Gastroesophageal sphincter (tissue), 4 donors: ENCODE measurements at regions not wholly inside any gene's neighbourhood (a gene's known extent, or its start where the extent isn't known, plus 50 kb on each side); places are given as distances from the start of the nearest gene placed in this dataset.
"Not testable (repeated sequence)": the region's sequence is repeated elsewhere in the genome, so short reads cannot be mapped to it uniquely, and the experiment has no call there.

Experiments used
- ATAC-seq: fragments of 150-250 bp; one replicate; pipeline ENCODE4 v1.9.1; 2016; ENCODE audit warnings: mild to moderate bottlenecking, moderate library complexity
- H3K27ac ChIP-seq, 4 donors: fragments of 200-600 bp; sonication (generic) in 3 of 4; 1 replicate in 3 of 4; 2 replicates in 1 of 4; pipeline ENCODE4 v1.5.1; 2016 to 2019
- H3K27me3 ChIP-seq: fragments of 200-600 bp; sonication (generic); one replicate; pipeline ENCODE4 v1.5.1; 2019
- H3K36me3 ChIP-seq, 2 donors: fragments of 200-600 bp; sonication (generic); one replicate each; pipeline ENCODE4 v1.5.1; 2019; ENCODE audit warnings: control low read depth in 1 of 2
- H3K4me1 ChIP-seq, 3 donors: fragments of 200-600 bp; sonication (generic); 1 replicate in 2 of 3; 2 replicates in 1 of 3; pipeline ENCODE4 v1.5.1; 2016 to 2019; ENCODE audit warnings: control low read depth in 2 of 3
- H3K4me3 ChIP-seq, 2 donors: fragments of 200-600 bp; sonication (generic); one replicate each; pipeline ENCODE4 v1.5.1; 2019; ENCODE audit warnings: mild to moderate bottlenecking in 1 of 2, moderate library complexity in 1 of 2
- H3K9me3 ChIP-seq, 3 donors: fragments of 200-600 bp; sonication (generic); one replicate each; pipeline ENCODE4 v1.5.1; 2017 to 2019; ENCODE audit warnings: control low read depth in 2 of 3
- CTCF ChIP-seq, 4 experiments: fragments of 200-600 bp in 2 of 4; fragments of 450-650 bp in 2 of 4; sonication (generic) in 1 of 4; IDR thresholded peaks; one replicate each; pipeline ENCODE4 v1.5.1; 2017 to 2019; ENCODE audit warnings: antibody characterized with exemption in 4 of 4, mild to moderate bottlenecking in 2 of 4, moderate library complexity in 2 of 4
- EP300 ChIP-seq: sonication (generic); formaldehyde crosslinking; IDR thresholded peaks from one replicate; pipeline ENCODE4 v1.6.1; 2017; ENCODE audit warnings: antibody characterized with exemption, mild to moderate bottlenecking
- POLR2A ChIP-seq, 2 donors: fragments of 450-650 bp; IDR thresholded peaks; one replicate each; pipeline ENCODE4 v1.6.1; 2017; ENCODE audit warnings: antibody characterized with exemption in 2 of 2, mild to moderate bottlenecking in 2 of 2, moderate library complexity in 1 of 2
- POLR2AphosphoS5 ChIP-seq: sonication (generic); formaldehyde crosslinking; IDR thresholded peaks from one replicate; pipeline ENCODE4 v1.6.1; 2017; ENCODE audit warnings: antibody characterized with exemption
- WGBS, 2 donors: methylation state at CpG; one replicate each; pipeline ENCODE4 v1.1.5; 2018; ENCODE audit warnings: low coverage in 1 of 2; 5-methylcytosine and 5-hydroxymethylcytosine counted together

GRCh38 chr2:7649461-7650228 is 732.4 kb downstream of the RNF144A start:
- Histone ChIP-seq H3K4me1 (no peaks in the 10 kb centered on the region), H3K36me3 (no peaks in the 10 kb centered on the region), H3K27me3 (no peaks in the 10 kb centered on the region), H3K9me3 (peaks cover 0 to 11% (median 0%) of the 10 kb centered on the region in 3 donors), H3K4me3 (no peak overlapping the region), H3K27ac (no peak overlapping the region)
- TF ChIP-seq POLR2AphosphoS5 (no peak), CTCF (IDR thresholded peaks at IDR 0.05) (no peak), POLR2A (IDR thresholded peaks at IDR 0.05) (no peak), EP300 (no peak)
- ATAC-seq, result no peak
- 85 to 87% methylated on average over 6 of the region's 6 CpGs for WGBS, 2 donors

GRCh38 chr2:7653617-7654016 is 736.4 kb downstream of the RNF144A start:
- H3K4me3 ChIP-seq, result no peak overlapping the region
- no peaks in the 10 kb centered on the region for H3K27me3 ChIP-seq
- 82 to 93% methylated on average over 1 to 2 of the region's 2 CpGs for WGBS, 2 donors
- TF ChIP-seq EP300 (no peak), POLR2A (IDR thresholded peaks at IDR 0.05) (no peak), POLR2AphosphoS5 (no peak), CTCF (IDR thresholded peaks at IDR 0.05) (no peak)
- H3K4me1 ChIP-seq, result no peaks in the 10 kb centered on the region
- no peak overlapping the region for H3K27ac ChIP-seq
- H3K36me3 ChIP-seq, result no peaks in the 10 kb centered on the region
- peaks cover 0 to 11% (median 0%) of the 10 kb centered on the region in 3 donors for H3K9me3 ChIP-seq
- ATAC-seq, result no peak

- ATAC-seq, result no peak
- Histone ChIP-seq H3K4me3 (no peak overlapping the region), H3K36me3 (no peaks in the 10 kb centered on the region), H3K9me3 (peaks cover 0 to 11% (median 0%) of the 10 kb centered on the region in 3 donors), H3K27ac (no peak overlapping the region), H3K27me3 (no peaks in the 10 kb centered on the region), H3K4me1 (no peaks in the 10 kb centered on the region)
- WGBS, 2 donors, result 100% methylated on average over 2 of the region's 2 CpGs
- TF ChIP-seq POLR2A (IDR thresholded peaks at IDR 0.05) (no peak), EP300 (no peak), POLR2AphosphoS5 (no peak), CTCF (IDR thresholded peaks at IDR 0.05) (no peak)
These were observed 738.4 kb downstream of the RNF144A start for GRCh38 chr2:7655629-7656028.

- ATAC-seq, H3K4me3 ChIP-seq: not testable (repeated sequence)
- 94 to 100% methylated on average over 2 of the region's 2 CpGs for WGBS, 2 donors
These were observed 740.3 kb downstream of the RNF144A start for GRCh38 chr2:7657526-7657925.

GRCh38 chr2:7658486-7658885 is 741.3 kb downstream of the RNF144A start:
- TF ChIP-seq POLR2AphosphoS5 (no peak), EP300 (no peak), CTCF (IDR thresholded peaks at IDR 0.05) (no peak), POLR2A (IDR thresholded peaks at IDR 0.05) (no peak)
- Histone ChIP-seq H3K36me3 (no peaks in the 10 kb centered on the region), H3K4me1 (no peaks in the 10 kb centered on the region), H3K27ac (no peak overlapping the region), H3K4me3 (no peak overlapping the region), H3K27me3 (no peaks in the 10 kb centered on the region), H3K9me3 (peaks cover 0 to 6% (median 0%) of the 10 kb centered on the region in 3 donors)
- WGBS, 2 donors, result 83 to 96% methylated on average over 4 to 12 of the region's 12 CpGs
- no peak for ATAC-seq

More at GRCh38 chr2:7657526-7657925, 740.3 kb downstream of the RNF144A start:
- not testable (repeated sequence) for H3K36me3 ChIP-seq, H3K27me3 ChIP-seq, H3K4me1 ChIP-seq, H3K27ac ChIP-seq
- peaks cover 0 to 11% (median 0%) of the 10 kb centered on the region in 3 donors for H3K9me3 ChIP-seq
